Activated T-helper 2 cell treated with anti-CD3 and anti-CD28 coated beads, Interferon-gamma antibody, Interleukin-2, Interleukin-4, amounts not matched to agents 10 μg/mL and 5 μg/mL and 100 μg/mL, durations not matched to agents 14 hours and 24 hours and 36 hours (primary cell): ENCODE measurements at regions not wholly inside any gene's neighbourhood (a gene's known extent, or its start where the extent isn't known, plus 50 kb on each side); places are given as distances from the start of the nearest gene placed in this dataset.
A peak's percentile ranks its signal among the peaks of the same experiment; 100 is the strongest.
"Not testable (repeated sequence)": the region's sequence is repeated elsewhere in the genome, so short reads cannot be mapped to it uniquely, and the experiment has no call there.

Source experiments
- DNase-seq: peaks from one replicate; pipeline ENCODE4 v3.0.0; 2021; ENCODE audit warnings: low spot score
- H3K27ac Mint-ChIP-seq: one replicate; pipeline ENCODE4 v1.8.0; 2021; ENCODE audit warnings: mixed read lengths
- H3K27me3 Mint-ChIP-seq: one replicate; pipeline ENCODE4 v1.8.0; 2021; ENCODE audit warnings: low read depth, mixed read lengths
- H3K36me3 Mint-ChIP-seq: one replicate; pipeline ENCODE4 v1.8.0; 2021; ENCODE audit warnings: low read depth, mixed read lengths
- H3K4me1 Mint-ChIP-seq: one replicate; pipeline ENCODE4 v1.8.0; 2021; ENCODE audit warnings: low read depth, mixed read lengths
- H3K4me3 Mint-ChIP-seq: one replicate; pipeline ENCODE4 v1.8.0; 2021; ENCODE audit warnings: low read depth, mild to moderate bottlenecking, moderate library complexity, mixed read lengths
- H3K9me3 Mint-ChIP-seq: one replicate; pipeline ENCODE4 v1.8.0; 2021; ENCODE audit warnings: mixed read lengths
- intact Hi-C: fragments of 100-400 bp; cut with micrococcal nuclease; formaldehyde crosslinking; loops from one replicate; pipeline ENCODE4 v1.15.1; 2023

DNA sequence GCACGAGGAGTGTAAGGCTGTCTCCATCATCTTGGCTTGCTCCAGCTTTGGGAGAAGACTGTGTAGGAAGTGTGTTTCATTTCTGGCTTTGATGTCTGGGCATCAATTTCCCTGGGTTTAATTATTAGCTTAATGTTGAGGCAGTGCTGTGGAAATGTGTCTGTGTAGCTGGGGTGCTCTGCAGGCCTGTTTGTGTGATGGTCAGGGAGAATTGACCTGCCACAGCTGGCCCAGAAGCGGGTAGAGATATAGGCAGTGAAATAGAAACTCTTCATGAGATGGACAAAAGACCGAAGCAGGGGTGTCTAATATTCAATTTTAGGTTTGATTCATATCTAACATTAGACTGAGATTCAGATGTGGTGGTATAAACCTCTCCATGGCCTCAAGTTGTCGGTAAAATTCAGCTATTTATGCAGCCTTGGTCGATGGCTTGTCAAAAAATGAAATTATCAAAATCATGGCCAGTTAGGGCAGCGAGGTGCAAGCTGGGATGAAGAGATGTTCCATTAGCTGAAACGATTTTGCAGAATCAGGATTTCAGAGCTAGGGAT is 95.3 kb upstream of the SNX9 start:
- H3K27ac Mint-ChIP-seq: no peak overlapping the region
- H3K27me3 Mint-ChIP-seq: peaks cover 17% of the 10 kb centered on the region
- H3K4me3 Mint-ChIP-seq: no peak overlapping the region
- H3K4me1 Mint-ChIP-seq: no peaks in the 10 kb centered on the region
- peaks cover 21% of the 10 kb centered on the region for H3K9me3 Mint-ChIP-seq
- intact Hi-C loops: no loop called here
- no peak for DNase-seq
- H3K36me3 Mint-ChIP-seq: peaks cover 3% of the 10 kb centered on the region

DNA sequence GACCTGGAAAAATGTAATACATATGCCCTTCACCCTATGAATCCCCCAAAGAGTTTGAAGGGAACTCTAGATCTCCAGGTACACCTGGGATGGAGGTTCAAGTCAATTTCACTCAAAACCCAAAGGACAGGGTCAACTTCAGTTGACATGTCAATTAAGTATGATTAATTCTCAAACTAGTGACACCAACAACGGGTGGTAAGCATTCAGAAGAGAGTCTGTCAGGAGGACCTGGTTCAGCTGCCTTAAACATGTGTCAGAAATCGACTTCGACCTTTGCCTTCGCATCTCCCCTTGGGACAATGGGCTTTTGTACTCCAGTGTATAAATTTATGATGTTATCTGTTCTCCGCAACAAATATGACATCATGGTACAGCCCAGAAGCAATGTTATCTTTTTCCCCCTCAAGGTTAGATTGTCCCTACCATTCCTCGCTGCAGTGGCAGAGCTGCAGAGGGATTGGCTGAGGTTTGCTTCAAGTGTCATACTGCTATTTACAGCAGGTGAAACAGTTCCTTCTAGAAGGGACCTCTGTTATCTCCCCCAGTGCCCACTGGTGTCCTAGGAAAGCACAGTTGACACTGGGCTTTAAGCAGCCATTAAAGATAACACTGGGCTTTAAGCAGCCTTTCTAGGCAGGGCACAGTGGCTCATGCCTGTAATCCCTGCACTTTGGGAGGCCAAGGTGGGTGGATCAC is 94.7 kb upstream of the SNX9 start:
- Mint-ChIP-seq H3K27ac (no peak overlapping the region), H3K4me3 (no peak overlapping the region), H3K9me3 (peaks cover 21% of the 10 kb centered on the region), H3K27me3 (peaks cover 16% of the 10 kb centered on the region), H3K4me1 (no peaks in the 10 kb centered on the region), H3K36me3 (peaks cover 3% of the 10 kb centered on the region)
- intact Hi-C loops: no loop called here
- no peak for DNase-seq

DNA sequence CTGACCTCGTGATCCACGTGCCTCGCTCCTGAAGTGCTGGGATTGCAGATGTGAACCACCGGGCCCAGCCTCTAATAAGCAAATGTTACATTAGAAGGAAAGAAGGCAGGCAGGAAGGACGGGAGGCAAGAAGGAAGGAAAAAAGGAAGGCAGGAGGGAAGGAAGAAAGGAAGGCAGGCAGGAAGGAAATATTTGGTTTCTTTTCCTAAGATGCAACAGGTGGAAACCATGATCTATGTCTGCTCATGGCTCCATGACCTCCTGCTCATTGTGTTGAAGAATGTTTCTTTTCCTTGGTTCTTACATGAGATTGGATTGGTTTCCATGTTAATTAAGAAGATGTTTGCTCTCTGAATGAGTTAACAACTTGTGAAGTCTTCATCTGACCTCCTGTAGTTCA is 91.8 kb upstream of the SNX9 start:
- H3K4me1 Mint-ChIP-seq: no peaks in the 10 kb centered on the region

DNA sequence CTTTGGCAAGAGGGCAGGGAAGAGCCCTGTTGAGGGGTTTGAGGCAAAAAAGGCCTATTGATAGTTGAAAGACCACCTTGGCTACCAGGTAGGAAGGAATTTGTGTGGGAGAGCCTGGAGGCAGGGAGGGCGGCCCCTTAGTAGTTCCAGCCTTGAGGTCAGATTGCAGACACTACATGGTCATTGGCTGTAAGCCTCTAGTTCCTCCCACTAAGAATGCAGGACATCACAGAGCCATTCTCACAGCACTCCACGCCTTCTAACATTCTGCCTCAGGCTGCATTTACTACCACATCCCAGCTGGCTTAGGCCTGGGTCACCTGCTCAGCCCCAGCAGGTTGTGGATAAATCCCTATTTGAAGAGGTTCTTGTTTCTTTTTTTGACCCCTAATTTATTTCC is 91.0 kb upstream of the SNX9 start:
- intact Hi-C loops: no loop called here
- Mint-ChIP-seq H3K36me3 (no peaks in the 10 kb centered on the region), H3K4me1 (no peaks in the 10 kb centered on the region), H3K27me3 (peaks cover 14% of the 10 kb centered on the region), H3K9me3 (no peaks in the 10 kb centered on the region), H3K4me3 (no peak overlapping the region), H3K27ac (no peak overlapping the region)
- no peak for DNase-seq

More for the DNA sequence above, 91.8 kb upstream of the SNX9 start:
- peaks cover under 1% of the 10 kb centered on the region for H3K36me3 Mint-ChIP-seq
- intact Hi-C loops: no loop called here
- no peak overlapping the region for H3K27ac Mint-ChIP-seq
- peaks cover 2% of the 10 kb centered on the region for H3K9me3 Mint-ChIP-seq
- H3K27me3 Mint-ChIP-seq: peaks cover 9% of the 10 kb centered on the region
- no peak for DNase-seq
- H3K4me3 Mint-ChIP-seq: no peak overlapping the region

DNA sequence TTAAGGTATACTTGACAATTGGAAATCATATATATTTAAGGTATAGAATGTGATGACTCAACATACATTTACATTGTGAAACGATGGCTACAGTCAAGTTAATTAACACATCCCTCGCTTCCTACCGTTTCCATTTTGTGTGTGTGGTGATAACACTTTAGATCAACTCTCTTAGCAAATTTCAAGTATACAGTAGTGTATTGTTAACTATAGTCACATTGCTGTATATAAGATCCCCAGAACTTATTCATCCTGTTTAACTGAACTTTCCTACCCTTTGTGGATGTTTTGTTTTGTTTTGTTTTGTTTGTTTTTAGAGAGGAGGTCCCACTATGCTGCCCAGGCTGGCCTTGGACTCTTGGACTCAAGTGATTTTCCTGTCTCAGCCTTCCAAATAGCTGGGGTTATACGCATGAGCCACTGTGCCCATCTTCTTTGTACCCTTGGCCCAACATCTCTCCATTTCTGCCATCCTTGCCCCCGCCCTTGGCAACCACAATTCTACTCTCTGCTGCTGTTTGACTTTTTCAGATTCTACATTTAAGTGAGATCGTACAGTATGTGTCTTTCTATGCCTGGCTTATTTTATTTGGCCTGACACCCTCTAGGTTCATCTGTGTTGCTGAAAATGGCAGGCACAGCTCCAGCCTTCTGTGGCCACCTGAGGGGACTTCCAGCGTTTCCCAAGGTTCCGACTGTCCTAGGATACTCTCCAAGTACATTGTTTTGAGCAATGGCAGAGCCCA is 90.5 kb upstream of the SNX9 start:
- no peak overlapping the region for H3K27ac Mint-ChIP-seq

DNA sequence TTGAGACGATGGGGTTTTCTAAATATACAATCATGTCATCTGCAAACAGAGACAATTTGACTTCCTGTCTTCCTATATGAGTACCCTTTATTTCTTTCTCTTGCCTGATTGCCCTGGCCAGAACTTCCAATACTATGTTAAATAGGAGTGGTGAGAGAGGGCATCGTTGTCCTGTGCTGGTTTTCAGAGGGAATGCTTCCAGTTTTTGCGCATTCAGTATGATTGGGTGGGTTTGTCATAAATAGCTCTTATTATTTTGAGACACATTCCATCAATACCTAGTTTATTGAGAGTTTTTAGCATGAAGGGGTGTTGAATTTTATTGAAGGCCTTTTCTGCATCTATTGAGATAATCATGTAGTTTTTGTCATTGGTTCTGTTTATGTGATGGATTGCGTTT is 86.5 kb upstream of the SNX9 start:
- not testable (repeated sequence) for DNase-seq

More for the DNA sequence above, 90.5 kb upstream of the SNX9 start:
- H3K36me3 Mint-ChIP-seq: no peaks in the 10 kb centered on the region
- no peak for DNase-seq
- H3K9me3 Mint-ChIP-seq: peaks cover 5% of the 10 kb centered on the region
- H3K27me3 Mint-ChIP-seq: peaks cover 17% of the 10 kb centered on the region
- no peaks in the 10 kb centered on the region for H3K4me1 Mint-ChIP-seq
- intact Hi-C loops: no loop called here
- no peak overlapping the region for H3K4me3 Mint-ChIP-seq

DNA sequence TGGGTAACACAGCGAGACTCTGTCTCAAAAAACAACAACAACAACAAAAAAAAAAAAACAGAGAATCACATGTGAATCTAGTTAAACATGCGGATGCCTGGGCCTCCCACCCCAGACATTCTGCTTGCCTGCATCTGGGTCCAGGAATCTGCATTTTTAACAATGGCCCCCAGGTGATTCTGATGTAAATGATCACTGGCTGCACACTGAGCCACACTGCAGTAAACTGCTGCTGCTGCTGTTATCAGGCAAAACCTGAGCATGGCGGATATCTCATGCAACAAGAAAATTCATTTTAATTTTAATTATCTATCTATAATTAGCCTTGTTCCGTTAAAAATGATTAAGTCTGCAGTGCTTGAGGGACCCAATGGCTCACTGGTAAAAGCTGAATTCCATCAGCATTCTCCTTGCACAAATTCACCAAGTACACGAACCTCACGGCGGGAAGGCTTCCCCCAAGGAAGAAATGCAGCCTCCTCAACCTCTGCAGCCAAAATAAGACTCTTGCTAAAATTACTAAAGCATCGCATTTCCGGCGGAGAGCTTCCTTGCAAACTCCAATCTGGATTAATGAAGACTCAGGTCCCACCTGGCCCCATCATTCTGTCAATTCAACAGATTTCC is 81.6 kb upstream of the SNX9 start:
- intact Hi-C loops: no loop called here
- peaks cover 29% of the 10 kb centered on the region for H3K27me3 Mint-ChIP-seq
- H3K36me3 Mint-ChIP-seq: no peaks in the 10 kb centered on the region
- peaks cover 23% of the 10 kb centered on the region for H3K9me3 Mint-ChIP-seq
- no peak for DNase-seq
- no peaks in the 10 kb centered on the region for H3K4me1 Mint-ChIP-seq
- no peak overlapping the region for H3K27ac Mint-ChIP-seq
- H3K4me3 Mint-ChIP-seq: no peak overlapping the region

More for the DNA sequence above, 86.5 kb upstream of the SNX9 start:
- H3K27ac Mint-ChIP-seq, H3K4me1 Mint-ChIP-seq, H3K4me3 Mint-ChIP-seq, intact Hi-C loops, H3K36me3 Mint-ChIP-seq: not testable (repeated sequence)
- H3K9me3 Mint-ChIP-seq: peaks cover 23% of the 10 kb centered on the region
- H3K27me3 Mint-ChIP-seq: peaks cover 24% of the 10 kb centered on the region

DNA sequence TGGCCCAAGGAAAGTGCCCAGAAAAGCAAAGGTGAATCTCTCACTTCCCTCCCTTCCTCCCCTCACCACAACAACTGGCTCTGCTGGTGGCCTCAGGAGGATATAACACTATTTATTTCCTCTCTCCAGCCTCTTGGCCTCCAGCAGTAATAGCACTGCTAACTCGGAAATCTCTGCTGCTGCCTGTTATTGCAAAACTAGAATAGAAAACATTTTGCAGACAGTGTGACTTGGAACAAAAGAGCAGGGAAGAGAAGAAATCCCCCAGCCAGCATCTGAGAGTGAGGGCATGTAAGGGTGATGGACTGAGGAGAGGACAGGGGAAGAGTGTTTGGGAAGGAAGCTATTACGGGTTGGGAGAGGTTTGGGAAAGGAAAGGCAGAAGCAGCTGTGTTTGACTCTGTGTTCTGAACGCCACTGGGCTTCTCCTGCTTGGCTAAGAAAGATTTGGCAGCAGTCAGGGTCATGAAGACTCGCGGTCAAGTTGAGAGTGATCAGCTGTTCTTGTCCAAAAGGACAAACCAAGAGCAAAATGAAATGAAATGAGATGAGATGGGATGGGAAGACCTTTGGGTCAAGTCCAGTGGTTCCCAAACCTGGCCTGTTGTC is 81.0 kb upstream of the SNX9 start:
- no peaks in the 10 kb centered on the region for H3K36me3 Mint-ChIP-seq
- H3K27ac Mint-ChIP-seq: no peak overlapping the region
- no peaks in the 10 kb centered on the region for H3K4me1 Mint-ChIP-seq
- intact Hi-C loops: no loop called here
- no peak for DNase-seq
- H3K4me3 Mint-ChIP-seq: no peak overlapping the region
- H3K9me3 Mint-ChIP-seq: peaks cover 23% of the 10 kb centered on the region
- peaks cover 30% of the 10 kb centered on the region for H3K27me3 Mint-ChIP-seq

DNA sequence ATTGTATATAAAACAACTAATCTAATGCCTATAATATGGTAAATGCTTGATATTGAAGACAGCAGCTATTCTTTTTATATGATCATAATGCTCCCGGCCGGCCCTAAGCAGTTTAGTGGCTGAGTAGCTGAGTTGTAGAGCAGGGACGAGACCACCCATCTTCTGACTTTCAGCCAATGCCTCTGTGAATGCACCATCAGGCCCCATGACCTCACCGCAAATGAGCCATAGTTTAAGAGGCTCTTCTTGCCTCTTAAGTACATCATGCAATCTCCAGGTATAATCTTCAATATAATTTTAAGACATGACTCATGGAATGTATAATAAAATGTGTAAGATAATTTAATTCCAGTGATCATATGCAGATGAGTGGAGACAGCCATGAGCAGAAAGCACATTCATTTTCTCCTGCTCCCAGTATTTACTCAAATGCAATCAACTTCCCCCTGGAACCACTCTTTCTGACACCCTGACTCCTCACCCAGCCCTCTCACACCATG is 78.9 kb upstream of the SNX9 start:
- Mint-ChIP-seq H3K36me3 (no peaks in the 10 kb centered on the region), H3K4me3 (no peak overlapping the region), H3K9me3 (peaks cover 2% of the 10 kb centered on the region), H3K4me1 (peaks cover 5% of the 10 kb centered on the region), H3K27ac (no peak overlapping the region), H3K27me3 (peaks cover 22% of the 10 kb centered on the region)
- no peak for DNase-seq
- intact Hi-C loops: no loop called here

DNA sequence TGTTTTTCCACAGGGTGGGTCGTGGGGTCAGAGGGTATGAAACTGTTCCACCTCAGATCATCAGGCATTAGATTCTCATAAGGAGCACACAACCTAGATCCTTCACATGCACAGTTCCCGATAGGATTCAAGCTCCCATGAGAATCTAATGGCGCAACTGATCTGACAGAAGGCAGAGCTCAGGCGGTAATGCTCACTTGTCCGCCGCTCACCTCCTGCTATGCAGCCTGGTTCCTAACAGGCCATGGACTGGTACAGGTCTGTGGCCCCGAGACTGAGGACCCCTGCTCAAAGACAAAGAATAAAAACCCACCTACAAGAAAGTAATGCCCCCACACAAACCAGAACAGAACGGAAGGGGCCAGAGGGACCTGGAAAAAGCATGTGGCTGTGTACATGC is 76.1 kb upstream of the SNX9 start:
- Mint-ChIP-seq H3K27me3 (peaks cover 23% of the 10 kb centered on the region), H3K9me3 (peaks cover 4% of the 10 kb centered on the region)

DNA sequence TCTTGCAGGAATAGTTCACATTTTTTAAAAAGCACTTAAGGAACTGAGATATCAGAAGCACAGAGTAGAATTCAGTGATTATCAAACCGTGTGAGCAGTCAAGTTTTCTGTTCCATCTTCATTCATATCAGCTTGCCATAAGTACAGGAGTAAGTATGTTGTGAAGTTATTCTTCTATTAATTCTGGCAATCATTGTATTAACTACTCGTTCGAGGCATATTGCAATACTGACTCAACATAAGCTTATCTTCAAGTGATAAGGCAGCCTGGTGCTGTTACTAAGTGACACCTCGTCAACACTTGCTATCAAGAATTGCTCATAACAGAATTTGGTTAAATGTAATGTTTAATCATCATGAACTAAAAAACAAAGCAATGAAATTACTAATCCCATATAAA is 75.7 kb upstream of the SNX9 start:
- H3K4me1 Mint-ChIP-seq: peaks cover 21% of the 10 kb centered on the region
- peaks cover 20% of the 10 kb centered on the region for H3K27me3 Mint-ChIP-seq
- H3K9me3 Mint-ChIP-seq: peaks cover 4% of the 10 kb centered on the region
- H3K4me3 Mint-ChIP-seq: no peak overlapping the region
- H3K36me3 Mint-ChIP-seq: no peaks in the 10 kb centered on the region
- DNase-seq: no peak
- H3K27ac Mint-ChIP-seq: no peak overlapping the region
- intact Hi-C loops: no loop called here

More for the DNA sequence above, 76.1 kb upstream of the SNX9 start:
- intact Hi-C loops: no loop called here
- Mint-ChIP-seq H3K4me1 (peaks cover 19% of the 10 kb centered on the region), H3K27ac (no peak overlapping the region), H3K4me3 (no peak overlapping the region), H3K36me3 (no peaks in the 10 kb centered on the region)
- DNase-seq: no peak

DNA sequence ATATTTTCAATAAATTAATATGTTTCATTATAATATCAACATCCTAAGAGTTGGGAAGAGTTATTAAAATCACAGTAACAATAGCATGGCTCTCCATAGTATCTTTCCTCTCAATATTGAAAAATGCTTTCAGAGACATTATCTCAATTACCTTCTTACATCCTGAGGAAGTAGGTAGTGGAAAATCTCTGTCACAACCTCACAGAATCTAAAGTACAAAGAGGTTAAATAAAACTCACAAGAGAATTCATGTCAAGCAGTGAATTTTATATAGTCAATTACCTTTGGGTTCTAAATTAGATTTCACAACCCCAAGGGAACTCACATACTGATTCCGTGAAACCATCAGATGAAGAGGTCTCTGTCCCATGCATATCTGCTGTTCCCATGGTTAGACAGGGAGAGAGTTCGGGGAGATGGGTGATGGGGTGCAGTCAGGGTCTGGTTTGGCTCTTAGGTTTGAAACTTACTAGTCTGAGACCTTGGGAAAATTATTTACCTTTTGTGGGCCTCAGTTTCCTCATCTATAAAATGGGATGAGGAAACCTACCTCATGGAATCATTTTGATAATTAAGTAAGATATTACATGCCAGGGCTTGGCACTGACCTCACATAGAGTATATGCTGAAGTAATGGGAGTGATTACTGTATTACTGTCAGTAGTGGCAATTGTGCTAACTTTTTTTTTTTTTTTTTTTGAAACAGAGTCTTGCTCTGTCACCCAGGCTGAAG is 74.0 kb upstream of the SNX9 start:
- H3K36me3 Mint-ChIP-seq: no peaks in the 10 kb centered on the region
- intact Hi-C loops: no loop called here
- peaks cover 34% of the 10 kb centered on the region for H3K4me1 Mint-ChIP-seq
- H3K9me3 Mint-ChIP-seq: peaks cover 9% of the 10 kb centered on the region
- H3K27ac Mint-ChIP-seq: peak overlapping the region; percentile 21
- peaks cover 20% of the 10 kb centered on the region for H3K27me3 Mint-ChIP-seq
- H3K4me3 Mint-ChIP-seq: no peak overlapping the region
- no peak for DNase-seq
